CD14-positive monocyte (primary cell): ENCODE measurements at regions not wholly inside any gene's neighbourhood (a gene's known extent, or its start where the extent isn't known, plus 50 kb on each side); places are given as distances from the start of the nearest gene placed in this dataset.

Experiments
- DNase-seq, 3 donors: peaks; one replicate each; pipeline ENCODE4 v3.0.0-alpha.2; 2011 to 2022
- H2AFZ ChIP-seq: 2 replicates; pipeline ENCODE4 v1.6.0; 2012; ENCODE audit warnings: mild to moderate bottlenecking, low read depth, low read length, inconsistent platforms; ENCODE audit not compliant: insufficient read depth, poor library complexity, severe bottlenecking
- H3K27ac ChIP-seq, 2 donors: 1 replicate in 1 of 2; 2 replicates in 1 of 2; pipeline ENCODE4 v1.5.1; 2012 to 2013; ENCODE audit warnings: low read length in 2 of 2, control low read depth in 1 of 2, inconsistent platforms in 1 of 2, low read depth in 1 of 2, mild to moderate bottlenecking in 1 of 2
- H3K27me3 ChIP-seq, 2 donors: one replicate each; pipeline versions ENCODE4 v1.6.0 to v1.6.1; 2011 to 2013; ENCODE audit warnings: low read length in 2 of 2; ENCODE audit not compliant: control insufficient read depth in 2 of 2, insufficient read depth in 2 of 2
- H3K36me3 ChIP-seq, 2 donors: replicated peaks in 1 of 2; 1 replicate in 1 of 2; 2 replicates in 1 of 2; pipeline versions ENCODE4 v1.5.1 to v1.6.1; 2012 to 2013; ENCODE audit warnings: low read length in 2 of 2, control low read depth in 1 of 2, inconsistent platforms in 1 of 2, mild to moderate bottlenecking in 1 of 2; ENCODE audit not compliant: insufficient read depth in 2 of 2, control insufficient read depth in 1 of 2
- H3K4me1 ChIP-seq, 2 donors: 1 replicate in 1 of 2; 2 replicates in 1 of 2; pipeline versions ENCODE4 v1.5.1 to v1.6.1; 2012 to 2013; ENCODE audit warnings: low read length in 2 of 2, control low read depth in 1 of 2, inconsistent platforms in 1 of 2, mild to moderate bottlenecking in 1 of 2, moderate library complexity in 1 of 2; ENCODE audit not compliant: insufficient read depth in 2 of 2, control insufficient read depth in 1 of 2
- H3K4me2 ChIP-seq: replicated peaks from 2 replicates; pipeline ENCODE3; 2012; ENCODE audit warnings: low read length, moderate library complexity, mild to moderate bottlenecking; ENCODE audit not compliant: poor library complexity, severe bottlenecking; ENCODE audit errors: extremely low read depth
- H3K4me3 ChIP-seq, 3 experiments: fragments of 200-600 bp in 1 of 3; sonication (generic) in 1 of 3; replicated peaks in 1 of 3; 1 replicate in 2 of 3; 2 replicates in 1 of 3; pipeline ENCODE4 v1.5.1; 2011 to 2013; ENCODE audit warnings: low read length in 3 of 3, mild to moderate bottlenecking in 3 of 3, control low read depth in 2 of 3, low read depth in 2 of 3, inconsistent platforms in 1 of 3, moderate library complexity in 1 of 3
- H3K79me2 ChIP-seq: 2 replicates; pipeline ENCODE4 v1.6.0; 2012; ENCODE audit warnings: mild to moderate bottlenecking, control low read depth, inconsistent platforms, low read length, moderate library complexity; ENCODE audit not compliant: insufficient read depth
- H3K9ac ChIP-seq: 2 replicates; pipeline ENCODE4 v1.6.0; 2017; ENCODE audit warnings: low read length, mild to moderate bottlenecking; ENCODE audit not compliant: insufficient read depth, poor library complexity, severe bottlenecking
- H3K9me3 ChIP-seq, 2 donors: replicated peaks in 1 of 2; 1 replicate in 1 of 2; 2 replicates in 1 of 2; pipeline versions ENCODE4 v1.5.1 to v1.6.1; 2012 to 2013; ENCODE audit warnings: low read length in 2 of 2, control low read depth in 1 of 2; ENCODE audit not compliant: control insufficient read depth in 1 of 2, insufficient read depth in 1 of 2
- H4K20me1 ChIP-seq: 2 replicates; pipeline ENCODE4 v1.6.0; 2012; ENCODE audit warnings: mild to moderate bottlenecking, low read length, control low read depth, moderate library complexity; ENCODE audit not compliant: insufficient read depth
- H3K27ac Mint-ChIP-seq, 7 donors: one replicate each; pipeline ENCODE4 v1.8.0; 2020; ENCODE audit warnings: mild to moderate bottlenecking in 7 of 7, mixed read lengths in 7 of 7, moderate library complexity in 6 of 7, inconsistent platforms in 2 of 7
- H3K27me3 Mint-ChIP-seq, 3 donors: one replicate each; pipeline ENCODE4 v1.8.0; 2021 to 2022; ENCODE audit warnings: low read depth in 3 of 3, mild to moderate bottlenecking in 3 of 3, mixed read lengths in 3 of 3, moderate library complexity in 3 of 3, inconsistent platforms in 1 of 3
- H3K36me3 Mint-ChIP-seq, 2 donors: one replicate each; pipeline ENCODE4 v1.8.0; 2020; ENCODE audit warnings: mixed read lengths in 2 of 2, inconsistent platforms in 1 of 2, mild to moderate bottlenecking in 1 of 2
- H3K4me1 Mint-ChIP-seq: one replicate; pipeline ENCODE4 v1.8.0; 2020; ENCODE audit warnings: mild to moderate bottlenecking, mixed read lengths
- H3K4me3 Mint-ChIP-seq, 2 donors: one replicate each; pipeline ENCODE4 v1.8.0; 2020; ENCODE audit warnings: mild to moderate bottlenecking in 2 of 2, mixed read lengths in 2 of 2, moderate library complexity in 1 of 2
- H3K9me3 Mint-ChIP-seq, 7 donors: one replicate each; pipeline ENCODE4 v1.8.0; 2020 to 2022; ENCODE audit warnings: mixed read lengths in 7 of 7, mild to moderate bottlenecking in 6 of 7, moderate library complexity in 6 of 7, inconsistent platforms in 2 of 7
- WGBS: methylation state at CpG from one replicate; pipeline ENCODE4 v1.1.5; 2013; ENCODE audit warnings: missing lambda C conversion rate; ENCODE audit not compliant: insufficient coverage; 5-methylcytosine and 5-hydroxymethylcytosine counted together
- intact Hi-C, 2 donors: fragments of 100-400 bp; cut with micrococcal nuclease; formaldehyde crosslinking; loops; one replicate each; pipeline versions ENCODE4 v1.15.0 to v1.15.1; 2023
- TF ChIP-seq, protein P1 (sequence below): fragments of 200-600 bp; IDR thresholded peaks from one replicate; pipeline ENCODE4 v1.8.0; 2022; ENCODE audit warnings: antibody characterized with exemption, mild to moderate bottlenecking

DNA sequence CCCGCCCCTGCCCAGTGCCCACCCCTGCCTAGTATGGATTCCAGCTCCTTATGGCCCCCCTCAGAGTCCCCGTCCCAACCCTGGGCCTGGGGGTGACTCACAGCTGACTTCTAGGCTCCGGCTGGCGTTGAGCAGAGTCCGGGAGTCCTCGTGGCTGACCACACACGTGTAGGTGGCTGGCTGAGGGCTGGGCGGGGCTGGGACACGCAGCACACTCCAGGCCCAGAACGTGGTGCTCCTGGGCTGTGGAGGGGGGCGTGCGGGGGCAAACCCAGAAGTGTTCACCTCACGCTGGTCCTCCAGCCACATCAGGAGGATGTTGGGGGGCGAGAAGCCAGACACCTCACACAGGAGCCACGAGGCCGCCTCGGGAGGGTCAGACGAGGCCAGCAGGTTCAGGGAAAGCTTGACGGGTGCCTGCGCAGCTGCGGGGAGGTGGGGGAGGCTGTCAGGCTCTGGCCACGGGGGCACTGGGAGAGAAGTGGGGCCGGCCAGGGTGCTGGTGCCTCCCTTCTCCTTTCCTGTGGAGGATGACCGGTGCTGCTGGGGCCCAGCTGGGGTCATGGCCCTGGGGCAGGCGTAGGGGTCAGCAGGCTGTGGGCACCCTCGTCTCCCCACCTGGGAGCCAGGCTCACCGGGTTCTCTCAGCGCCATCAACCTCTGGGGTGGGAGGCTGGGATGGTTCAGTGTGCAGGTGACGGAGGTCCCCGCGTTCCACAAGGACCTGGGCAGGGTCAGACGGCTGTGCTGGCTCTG is 314.1 kb downstream of the TMEM121 start:
- H3K4me2 ChIP-seq: no peak overlapping the region
- H3K36me3 ChIP-seq: no peaks in the 10 kb centered on the region
- intact Hi-C loops: no loop called here
- Mint-ChIP-seq H3K9me3 (no peaks in the 10 kb centered on the region), H3K36me3 (no peaks in the 10 kb centered on the region), H3K4me1 (no peaks in the 10 kb centered on the region), H3K4me3 (no peak overlapping the region), H3K27ac (no peak overlapping the region), H3K27me3 (peaks cover 0 to 2% (median 0%) of the 10 kb centered on the region in 3 donors)
- TF ChIP-seq, protein P1, sequence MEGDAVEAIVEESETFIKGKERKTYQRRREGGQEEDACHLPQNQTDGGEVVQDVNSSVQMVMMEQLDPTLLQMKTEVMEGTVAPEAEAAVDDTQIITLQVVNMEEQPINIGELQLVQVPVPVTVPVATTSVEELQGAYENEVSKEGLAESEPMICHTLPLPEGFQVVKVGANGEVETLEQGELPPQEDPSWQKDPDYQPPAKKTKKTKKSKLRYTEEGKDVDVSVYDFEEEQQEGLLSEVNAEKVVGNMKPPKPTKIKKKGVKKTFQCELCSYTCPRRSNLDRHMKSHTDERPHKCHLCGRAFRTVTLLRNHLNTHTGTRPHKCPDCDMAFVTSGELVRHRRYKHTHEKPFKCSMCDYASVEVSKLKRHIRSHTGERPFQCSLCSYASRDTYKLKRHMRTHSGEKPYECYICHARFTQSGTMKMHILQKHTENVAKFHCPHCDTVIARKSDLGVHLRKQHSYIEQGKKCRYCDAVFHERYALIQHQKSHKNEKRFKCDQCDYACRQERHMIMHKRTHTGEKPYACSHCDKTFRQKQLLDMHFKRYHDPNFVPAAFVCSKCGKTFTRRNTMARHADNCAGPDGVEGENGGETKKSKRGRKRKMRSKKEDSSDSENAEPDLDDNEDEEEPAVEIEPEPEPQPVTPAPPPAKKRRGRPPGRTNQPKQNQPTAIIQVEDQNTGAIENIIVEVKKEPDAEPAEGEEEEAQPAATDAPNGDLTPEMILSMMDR: no peak
- 92% methylated on average over 26 of the region's 32 CpGs for WGBS
- no peak overlapping the region for H3K9ac ChIP-seq
- H3K27me3 ChIP-seq: no peaks in the 10 kb centered on the region
- peak in 1 of 3 donors; percentile 1 for DNase-seq
- no peaks in the 10 kb centered on the region for H4K20me1 ChIP-seq
- no peaks in the 10 kb centered on the region for H3K79me2 ChIP-seq
- H3K9me3 ChIP-seq: no peaks in the 10 kb centered on the region
- no peak overlapping the region for H3K4me3 ChIP-seq
- H3K27ac ChIP-seq: no peak overlapping the region
- no peaks in the 10 kb centered on the region for H3K4me1 ChIP-seq
- no peak overlapping the region for H2AFZ ChIP-seq

DNA sequence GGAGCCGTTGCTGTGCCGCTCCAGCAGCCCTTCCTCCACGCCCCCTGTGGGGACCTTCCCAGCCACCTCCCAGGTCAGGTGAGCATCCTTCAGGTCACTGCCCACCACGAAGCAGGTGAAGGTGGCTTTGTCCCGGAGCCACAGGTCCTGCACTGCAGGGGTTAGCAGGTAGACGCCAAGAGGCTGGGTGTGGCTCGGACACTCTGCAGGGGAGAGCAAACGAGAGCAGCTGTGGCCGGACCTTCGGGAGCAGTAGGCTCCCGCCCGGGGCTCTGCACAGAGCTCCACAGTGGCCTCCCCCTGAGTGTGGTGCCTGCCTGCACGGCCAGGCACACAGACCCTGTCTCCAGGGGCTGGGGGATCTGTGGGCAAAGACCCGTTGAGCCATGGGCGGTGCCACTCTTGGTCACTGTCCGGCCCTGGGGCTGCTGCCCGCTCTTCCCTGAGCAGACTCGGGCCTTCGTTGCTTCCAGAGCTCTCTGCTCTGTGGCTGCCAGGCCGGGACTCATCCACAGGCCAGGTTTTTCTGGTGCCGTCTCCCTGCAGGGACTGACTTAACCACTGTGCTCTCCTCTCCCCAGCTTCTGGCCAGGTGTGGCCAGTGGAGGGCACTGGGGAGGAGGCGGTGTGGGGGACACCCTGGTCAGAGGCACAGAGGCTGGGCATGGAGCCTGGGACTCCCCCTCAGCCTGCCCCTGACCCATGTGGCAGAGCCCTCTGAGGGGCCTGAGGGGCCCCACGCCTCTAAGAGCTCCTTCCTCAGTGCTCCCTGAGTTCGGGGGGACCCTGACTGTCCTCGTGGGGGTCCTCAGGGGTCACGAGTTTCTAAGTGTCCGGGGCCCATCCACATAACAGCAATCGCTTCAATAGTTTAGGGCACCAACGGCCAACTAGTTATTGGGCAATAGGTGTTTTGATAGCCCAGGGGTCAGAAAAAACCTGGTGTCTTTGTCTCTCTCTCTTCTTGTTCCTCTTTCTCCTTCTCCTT is 314.9 kb downstream of the TMEM121 start:
- Mint-ChIP-seq H3K4me1 (no peaks in the 10 kb centered on the region), H3K9me3 (no peaks in the 10 kb centered on the region), H3K27me3 (peaks cover 0 to 2% (median 0%) of the 10 kb centered on the region in 3 donors), H3K4me3 (no peak overlapping the region), H3K27ac (no peak overlapping the region), H3K36me3 (no peaks in the 10 kb centered on the region)
- WGBS: 91% methylated on average over 21 of the region's 29 CpGs
- Histone ChIP-seq H3K4me1 (no peaks in the 10 kb centered on the region), H3K9me3 (no peaks in the 10 kb centered on the region), H3K4me2 (no peak overlapping the region), H2AFZ (no peak overlapping the region), H3K9ac (no peak overlapping the region), H3K4me3 (no peak overlapping the region), H3K79me2 (no peaks in the 10 kb centered on the region), H3K27ac (no peak overlapping the region), H4K20me1 (no peaks in the 10 kb centered on the region), H3K27me3 (no peaks in the 10 kb centered on the region), H3K36me3 (no peaks in the 10 kb centered on the region)
- TF ChIP-seq, protein P1: no peak
- intact Hi-C loops: no loop called here
- peak in 1 of 3 donors; percentile 1 for DNase-seq
